GM12878 (cell line): ENCODE measurements at regions not wholly inside any gene's neighbourhood (a gene's known extent, or its start where the extent isn't known, plus 50 kb on each side); places are given as distances from the start of the nearest gene placed in this dataset.

ENCODE experiments used
- ATAC-seq: fragments of 200-7000 bp; cut with Tn5 transposase; 3 replicates; pipeline ENCODE4 v1.9.1; 2020; ENCODE audit warnings: mild to moderate bottlenecking, moderate library complexity
- BruUV-seq: library from RNA; stranded (reverse); fragments of 400-500 nt; replicated peaks from 2 replicates; lab custom pipeline; 2021; lab: Mats Ljungman, UMichigan
- CTCF ChIA-PET: fragments of 300-600 bp; sonication (Branson Sonifier 250); formaldehyde crosslinking; extraction: SDS; loops from one replicate; lab custom pipeline; 2021; ENCODE audit warnings: inconsistent platforms; lab: Yijun Ruan, JAX
- POLR2A ChIA-PET: fragments of 350-600 bp; formaldehyde crosslinking; extraction: SDS; loops from one replicate; lab custom pipeline; 2021; ENCODE audit warnings: inconsistent platforms; lab: Charles Lee
- RAD21 ChIA-PET: fragments of 300-600 bp; sonication (Branson Sonifier 250); formaldehyde crosslinking; loops from one replicate; lab custom pipeline; 2023; ENCODE audit warnings: antibody characterized with exemption; ENCODE audit not compliant: unreplicated experiment; lab: Charles Lee
- SMC1A ChIA-PET: fragments of 300-600 bp; sonication (Branson Sonifier 250); formaldehyde crosslinking; loops from one replicate; lab custom pipeline; 2023; ENCODE audit not compliant: unreplicated experiment, uncharacterized antibody; lab: Charles Lee
- DNase-seq: peaks from one replicate; pipeline ENCODE4 v3.0.0-alpha.2; 2011; ENCODE audit warnings: low read depth, low spot score
- FAIRE-seq: peaks from 3 replicates; lab custom pipeline; 2011; peaks lifted over from hg19 to GRCh38; lab: Jason Lieb, UNC
- H2AFZ ChIP-seq: 2 replicates; pipeline ENCODE4 v1.6.0; 2011; ENCODE audit warnings: low read depth, low read length, control low read depth; ENCODE audit not compliant: control insufficient read depth
- H3K27ac ChIP-seq: 2 replicates; pipeline ENCODE4 v1.5.1; 2011; ENCODE audit warnings: control low read depth; ENCODE audit not compliant: control insufficient read depth, insufficient read depth
- H3K27me3 ChIP-seq, 2 experiments: replicated peaks in 1 of 2; 2 replicates each; pipeline versions ENCODE4 v1.6.0 to v1.6.1; 2011; ENCODE audit warnings: low read length in 1 of 2; ENCODE audit not compliant: control insufficient read depth in 2 of 2, insufficient read depth in 2 of 2
- H3K36me3 ChIP-seq, 2 experiments: 2 replicates each; pipeline ENCODE4 v1.5.1; 2011; ENCODE audit warnings: low read length in 1 of 2; ENCODE audit not compliant: control insufficient read depth in 2 of 2, insufficient read depth in 2 of 2
- H3K4me1 ChIP-seq: 2 replicates; pipeline ENCODE4 v1.6.1; 2011; ENCODE audit warnings: mild to moderate bottlenecking, low read length, moderate library complexity, mixed read lengths; ENCODE audit not compliant: control insufficient read depth, insufficient read depth
- H3K4me2 ChIP-seq: 2 replicates; pipeline ENCODE4 v1.6.0; 2011; ENCODE audit warnings: control low read depth; ENCODE audit not compliant: control insufficient read depth, insufficient read depth
- H3K4me3 ChIP-seq: fragments of 200-600 bp; sonication (generic); 2 replicates; pipeline ENCODE4 v1.5.1; 2016
- H3K79me2 ChIP-seq: 2 replicates; pipeline ENCODE4 v1.6.0; 2011; ENCODE audit warnings: low read length; ENCODE audit not compliant: control insufficient read depth, insufficient read depth
- H3K9ac ChIP-seq: 2 replicates; pipeline ENCODE4 v1.8.0; 2011; ENCODE audit warnings: low read length, control low read depth, mixed read lengths; ENCODE audit not compliant: control insufficient read depth, insufficient read depth
- H3K9me3 ChIP-seq: replicated peaks from 3 replicates; pipeline ENCODE4 v1.5.1; 2011; ENCODE audit warnings: mild to moderate bottlenecking, low read length; ENCODE audit not compliant: control insufficient read depth, insufficient read depth
- H4K20me1 ChIP-seq: 2 replicates; pipeline ENCODE4 v1.6.0; 2011; ENCODE audit not compliant: control insufficient read depth, insufficient read depth
- BCLAF1 ChIP-seq: fragments of 450-650 bp; IDR thresholded peaks from 2 replicates; pipeline ENCODE4 v1.6.1; 2017; ENCODE audit warnings: antibody characterized with exemption, mild to moderate bottlenecking, moderate library complexity
- LARP7 ChIP-seq: fragments of 450-650 bp; IDR thresholded peaks from 2 replicates; pipeline ENCODE4 v1.6.1; 2017; ENCODE audit warnings: mild to moderate bottlenecking
- RB1 ChIP-seq: fragments of 450-650 bp; formaldehyde crosslinking; IDR thresholded peaks from 2 replicates; pipeline ENCODE4 v1.6.1; 2017; ENCODE audit warnings: mild to moderate bottlenecking, borderline replicate concordance
- SIX5 ChIP-seq: IDR thresholded peaks from 2 replicates; pipeline ENCODE4 v1.6.1; 2011; ENCODE audit warnings: mild to moderate bottlenecking, low read depth, low read length, moderate library complexity; ENCODE audit not compliant: severe bottlenecking
- SKIL ChIP-seq: fragments of 450-650 bp; IDR thresholded peaks from 2 replicates; pipeline ENCODE4 v1.6.1; 2017; ENCODE audit warnings: mild to moderate bottlenecking, low read depth, inconsistent platforms; ENCODE audit not compliant: poor library complexity, severe bottlenecking
- ZNF687 ChIP-seq: fragments of 450-650 bp; IDR thresholded peaks from 2 replicates; pipeline ENCODE4 v1.6.1; 2017; ENCODE audit warnings: mild to moderate bottlenecking, moderate library complexity
- WGBS: methylation state at CpG from one replicate; pipeline ENCODE4 v1.1.6; 2016; ENCODE audit warnings: low lambda C conversion rate; ENCODE audit not compliant: insufficient replicate concordance, insufficient coverage; ENCODE audit errors: missing lambda C conversion rate; 5-methylcytosine and 5-hydroxymethylcytosine counted together
- in situ Hi-C: fragments of 300-500 bp; cut with MboI; formaldehyde crosslinking; loops from 9 replicates; pipeline ENCODE4 v1.14.3; 2018; ENCODE audit warnings: mixed read lengths
- intact Hi-C: fragments of 100-400 bp; cut with micrococcal nuclease; formaldehyde crosslinking; loops from one replicate; pipeline ENCODE4 v1.14.2; 2022; ENCODE audit not compliant: unreplicated experiment

- Histone ChIP-seq H3K9me3 (no peaks in the 10 kb centered on the region), H2AFZ (no peak overlapping the region), H3K79me2 (no peaks in the 10 kb centered on the region), H4K20me1 (no peaks in the 10 kb centered on the region), H3K4me2 (no peak overlapping the region), H3K36me3 (no peaks in the 10 kb centered on the region), H3K27me3 (no peaks in the 10 kb centered on the region), H3K27ac (no peak overlapping the region), H3K4me1 (no peaks in the 10 kb centered on the region), H3K4me3 (no peak overlapping the region)
- CTCF ChIA-PET: no interaction called here
- in situ Hi-C loops (no loop called here), intact Hi-C loops (no loop called here)
- DNase-seq (no peak), ATAC-seq (no peak)
- RAD21 ChIA-PET: no interaction called here
- no TSS peak for BruUV-seq
- SMC1A ChIA-PET: no interaction called here
- WGBS: 27% methylated on average over 2 of the region's 2 CpGs
- POLR2A ChIA-PET: no interaction called here
- TF ChIP-seq LARP7: no peak
- TF ChIP-seq ZNF687: no peak
- TF ChIP-seq BCLAF1: no peak
- TF ChIP-seq SKIL: no peak
- TF ChIP-seq SIX5: no peak
- no peak for TF ChIP-seq RB1
- TF ChIP-seq, all 136 proteins: peak for 0
- FAIRE-seq: no peak
- no peak overlapping the region for H3K9ac ChIP-seq
These were observed 807.8 kb upstream of the FOXG1 start for GRCh38 chr14:27958757-27959156.
